Nephron (organoid): ENCODE measurements at regions not wholly inside any gene's neighbourhood (a gene's known extent, or its start where the extent isn't known, plus 50 kb on each side); places are given as distances from the start of the nearest gene placed in this dataset.

ENCODE experiments used
- H3K27ac Mint-ChIP-seq, 3 experiments: 2 replicates each; pipeline ENCODE4 v1.8.0; 2020; ENCODE audit warnings: mixed read lengths in 3 of 3, mild to moderate bottlenecking in 2 of 3, moderate library complexity in 1 of 3
- H3K27me3 Mint-ChIP-seq: 2 replicates; pipeline ENCODE4 v1.8.0; 2021; ENCODE audit warnings: low read depth, mild to moderate bottlenecking, moderate library complexity, mixed read lengths
- H3K36me3 Mint-ChIP-seq: 2 replicates; pipeline ENCODE4 v1.8.0; 2020; ENCODE audit warnings: low read depth, mixed read lengths
- H3K4me1 Mint-ChIP-seq: 2 replicates; pipeline ENCODE4 v1.8.0; 2020; ENCODE audit warnings: mixed read lengths
- H3K4me3 Mint-ChIP-seq, 3 experiments: 2 replicates each; pipeline ENCODE4 v1.8.0; 2020; ENCODE audit warnings: mild to moderate bottlenecking in 3 of 3, mixed read lengths in 3 of 3, moderate library complexity in 2 of 3
- H3K9me3 Mint-ChIP-seq: 2 replicates; pipeline ENCODE4 v1.8.0; 2020; ENCODE audit warnings: mixed read lengths
- CTCF ChIP-seq, 3 experiments: fragments of 200-600 bp; sonication (generic); IDR thresholded peaks; one replicate each; pipeline ENCODE4 v1.5.0; 2021; ENCODE audit warnings: antibody characterized with exemption in 3 of 3; ENCODE audit not compliant: unreplicated experiment in 3 of 3

DNA sequence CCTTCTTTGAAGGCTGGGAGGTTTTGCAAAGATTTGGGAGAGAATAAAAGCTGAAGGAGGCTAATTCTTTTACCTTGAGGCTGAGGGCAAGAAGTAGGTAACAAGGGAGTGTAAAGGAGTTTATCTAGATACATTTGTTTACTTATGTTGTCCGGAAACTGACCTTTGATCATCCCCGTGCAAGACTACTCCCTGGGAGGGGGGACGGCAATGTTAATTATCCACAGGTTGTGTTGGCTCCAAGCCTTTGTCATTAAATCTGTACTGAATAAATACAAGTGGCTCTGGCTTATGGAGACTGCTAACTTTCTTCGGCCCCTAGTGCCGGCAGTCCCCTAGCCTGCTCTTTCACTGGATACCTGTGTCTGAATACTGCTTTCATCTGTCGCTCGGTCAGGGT is 1250.6 kb upstream of the LRRTM3 start:
- H3K4me3 Mint-ChIP-seq = no peak overlapping the region
- H3K9me3 Mint-ChIP-seq = peaks cover 3% of the 10 kb centered on the region
- H3K27ac Mint-ChIP-seq = no peak overlapping the region
- peaks cover 21% of the 10 kb centered on the region for H3K36me3 Mint-ChIP-seq
- no peak for TF ChIP-seq CTCF (IDR thresholded peaks at IDR 0.05; ENCODE audit: unreplicated experiment in 3 of 3)
- no peaks in the 10 kb centered on the region for H3K4me1 Mint-ChIP-seq
- H3K27me3 Mint-ChIP-seq = no peaks in the 10 kb centered on the region

DNA sequence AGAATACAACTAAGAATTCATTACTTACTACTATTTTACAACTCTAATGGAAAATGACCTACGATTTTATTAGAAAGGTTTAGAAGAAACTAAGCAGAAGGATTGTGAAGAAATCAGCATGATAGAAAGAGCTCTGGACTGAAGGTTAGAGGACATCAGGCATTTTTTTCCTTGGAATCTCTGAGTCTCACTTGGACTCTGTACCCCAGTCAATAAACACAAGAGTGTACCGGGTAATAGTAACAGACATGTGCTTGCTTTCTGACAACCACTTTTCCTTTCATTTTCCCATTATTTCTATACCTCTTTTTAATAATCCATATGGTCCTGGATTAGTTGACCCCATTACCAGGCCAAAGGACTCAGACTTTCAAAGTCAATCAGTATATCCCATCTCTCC is 1240.9 kb upstream of the LRRTM3 start:
- Mint-ChIP-seq H3K4me3 (no peak overlapping the region), H3K4me1 (no peaks in the 10 kb centered on the region), H3K9me3 (no peaks in the 10 kb centered on the region), H3K27me3 (no peaks in the 10 kb centered on the region), H3K27ac (no peak overlapping the region), H3K36me3 (no peaks in the 10 kb centered on the region)
- no peak for TF ChIP-seq CTCF (IDR thresholded peaks at IDR 0.05; ENCODE audit: unreplicated experiment in 3 of 3)

GRCh38 chr10:65701168-65701776 is 1224.6 kb upstream of the LRRTM3 start:
- TF ChIP-seq CTCF (IDR thresholded peaks at IDR 0.05; ENCODE audit: unreplicated experiment in 3 of 3) = no peak

GRCh38 chr10:65708057-65708456 is 1217.8 kb upstream of the LRRTM3 start:
- H3K4me3 Mint-ChIP-seq = no peak overlapping the region
- no peaks in the 10 kb centered on the region for H3K9me3 Mint-ChIP-seq
- H3K4me1 Mint-ChIP-seq = no peaks in the 10 kb centered on the region
- H3K27ac Mint-ChIP-seq = no peak overlapping the region
- no peaks in the 10 kb centered on the region for H3K36me3 Mint-ChIP-seq
- no peak for TF ChIP-seq CTCF (IDR thresholded peaks at IDR 0.05; ENCODE audit: unreplicated experiment in 3 of 3)
- no peaks in the 10 kb centered on the region for H3K27me3 Mint-ChIP-seq

More at GRCh38 chr10:65701168-65701776, 1224.6 kb upstream of the LRRTM3 start:
- no peaks in the 10 kb centered on the region for H3K36me3 Mint-ChIP-seq
- H3K27me3 Mint-ChIP-seq = no peaks in the 10 kb centered on the region
- H3K9me3 Mint-ChIP-seq = peaks cover 2% of the 10 kb centered on the region
- no peak overlapping the region for H3K4me3 Mint-ChIP-seq
- no peaks in the 10 kb centered on the region for H3K4me1 Mint-ChIP-seq
- no peak overlapping the region for H3K27ac Mint-ChIP-seq

- H3K9me3 Mint-ChIP-seq = no peaks in the 10 kb centered on the region
- no peaks in the 10 kb centered on the region for H3K4me1 Mint-ChIP-seq
- TF ChIP-seq CTCF (IDR thresholded peaks at IDR 0.05; ENCODE audit: unreplicated experiment in 3 of 3) = no peak
- no peaks in the 10 kb centered on the region for H3K36me3 Mint-ChIP-seq
- H3K4me3 Mint-ChIP-seq = no peak overlapping the region
- H3K27me3 Mint-ChIP-seq = no peaks in the 10 kb centered on the region
- H3K27ac Mint-ChIP-seq = no peak overlapping the region
Observed at GRCh38 chr10:65710306-65710705, 1215.5 kb upstream of the LRRTM3 start.

- Mint-ChIP-seq H3K36me3 (no peaks in the 10 kb centered on the region), H3K27ac (no peak overlapping the region)
Observed at GRCh38 chr10:65719790-65720189, 1206.0 kb upstream of the LRRTM3 start.

More at GRCh38 chr10:65719790-65720189, 1206.0 kb upstream of the LRRTM3 start:
- TF ChIP-seq CTCF (IDR thresholded peaks at IDR 0.05; ENCODE audit: unreplicated experiment in 3 of 3) = no peak
- Mint-ChIP-seq H3K9me3 (no peaks in the 10 kb centered on the region), H3K4me1 (peaks cover 10% of the 10 kb centered on the region), H3K4me3 (no peak overlapping the region), H3K27me3 (no peaks in the 10 kb centered on the region)
